Smooth muscle cell (in vitro differentiated cells): ENCODE measurements at regions not wholly inside any gene's neighbourhood (a gene's known extent, or its start where the extent isn't known, plus 50 kb on each side); places are given as distances from the start of the nearest gene placed in this dataset.

Experiments
- DNase-seq: peaks from one replicate; lab custom pipeline; 2025; ENCODE audit not compliant: unreplicated experiment; lab: John Stamatoyannopoulos, UW
- H2AFZ ChIP-seq: fragments of 200-600 bp; sonication (generic); 2 replicates; pipeline ENCODE4 v1.6.0; 2016; ENCODE audit warnings: antibody characterized with exemption, low read depth, mild to moderate bottlenecking
- H3F3A ChIP-seq: fragments of 200-600 bp; sonication (generic); 2 replicates; pipeline ENCODE4 v1.6.0; 2017; ENCODE audit warnings: antibody characterized with exemption, low read depth
- H3K27ac ChIP-seq: fragments of 200-600 bp; sonication (generic); 2 replicates; pipeline ENCODE4 v1.5.1; 2016; ENCODE audit warnings: low read depth, mild to moderate bottlenecking
- H3K27me3 ChIP-seq: fragments of 200-600 bp; sonication (generic); 2 replicates; pipeline ENCODE4 v1.6.1; 2016; ENCODE audit warnings: low read depth, mild to moderate bottlenecking
- H3K36me3 ChIP-seq: fragments of 200-600 bp; sonication (generic); 2 replicates; pipeline ENCODE4 v1.5.1; 2016; ENCODE audit warnings: low read depth
- H3K4me1 ChIP-seq: fragments of 200-600 bp; sonication (generic); 2 replicates; pipeline ENCODE4 v1.5.1; 2016; ENCODE audit warnings: low read depth
- H3K4me2 ChIP-seq: fragments of 200-600 bp; sonication (generic); 2 replicates; pipeline ENCODE4 v1.6.0; 2016; ENCODE audit warnings: mild to moderate bottlenecking
- H3K4me3 ChIP-seq: fragments of 200-600 bp; sonication (generic); 2 replicates; pipeline ENCODE4 v1.5.1; 2016; ENCODE audit warnings: mild to moderate bottlenecking
- H3K79me2 ChIP-seq: fragments of 200-600 bp; sonication (generic); 2 replicates; pipeline ENCODE4 v1.6.0; 2016; ENCODE audit warnings: low read depth, mild to moderate bottlenecking
- H3K9ac ChIP-seq: fragments of 200-600 bp; sonication (generic); 2 replicates; pipeline ENCODE4 v1.6.0; 2016; ENCODE audit warnings: low read depth
- H3K9me3 ChIP-seq: fragments of 200-600 bp; sonication (generic); replicated peaks from 2 replicates; pipeline ENCODE4 v1.5.1; 2016; ENCODE audit warnings: low read depth
- H4K20me1 ChIP-seq: fragments of 200-600 bp; sonication (generic); 2 replicates; pipeline ENCODE4 v1.6.0; 2016; ENCODE audit warnings: low read depth
- CTCF ChIP-seq: fragments of 200-600 bp; sonication (generic); IDR thresholded peaks from 2 replicates; pipeline ENCODE4 v1.5.1; 2017; ENCODE audit warnings: borderline replicate concordance, mild to moderate bottlenecking, antibody characterized with exemption; ENCODE audit not compliant: insufficient read depth, poor library complexity, severe bottlenecking
- WGBS: methylation state at CpG from one replicate; pipeline ENCODE4 v1.1.7; 2016; ENCODE audit warnings: low lambda C conversion rate; 5-methylcytosine and 5-hydroxymethylcytosine counted together

- no peaks in the 10 kb centered on the region for H3K36me3 ChIP-seq
Measured at GRCh38 chr3:106343811-106344210, 475.0 kb upstream of the CBLB start.

GRCh38 chr3:106345353-106346027, 476.7 kb upstream of the CBLB start:
- H3K79me2 ChIP-seq = no peaks in the 10 kb centered on the region
- H2AFZ ChIP-seq = no peak overlapping the region
- no peaks in the 10 kb centered on the region for H4K20me1 ChIP-seq
- peak overlapping the region; percentile 18 for H3K9ac ChIP-seq
- H3K4me2 ChIP-seq = peak overlapping the region; percentile 71
- H3K27me3 ChIP-seq = peaks cover 15% of the 10 kb centered on the region
- H3K4me1 ChIP-seq = peaks cover 5% of the 10 kb centered on the region
- 12% methylated on average over 5 of the region's 5 CpGs for WGBS
- no peak for DNase-seq
- no peaks in the 10 kb centered on the region for H3K36me3 ChIP-seq
- H3K9me3 ChIP-seq = no peaks in the 10 kb centered on the region
- peak overlapping the region; percentile 78 for H3K27ac ChIP-seq
- H3K4me3 ChIP-seq = no peak overlapping the region
- H3F3A ChIP-seq = peaks cover 8% of the 10 kb centered on the region
- TF ChIP-seq CTCF = no peak

More at GRCh38 chr3:106343811-106344210, 475.0 kb upstream of the CBLB start:
- TF ChIP-seq CTCF = no peak
- no peak overlapping the region for H3K4me3 ChIP-seq
- no peaks in the 10 kb centered on the region for H3K79me2 ChIP-seq
- DNase-seq = no peak
- peaks cover 15% of the 10 kb centered on the region for H3K27me3 ChIP-seq
- H3K9me3 ChIP-seq = no peaks in the 10 kb centered on the region
- no peak overlapping the region for H3K27ac ChIP-seq
- H3F3A ChIP-seq = peaks cover 8% of the 10 kb centered on the region
- no peak overlapping the region for H3K9ac ChIP-seq
- H3K4me1 ChIP-seq = peaks cover 5% of the 10 kb centered on the region
- H3K4me2 ChIP-seq = no peak overlapping the region
- H4K20me1 ChIP-seq = no peaks in the 10 kb centered on the region
- no peak overlapping the region for H2AFZ ChIP-seq

- H4K20me1 ChIP-seq = no peaks in the 10 kb centered on the region
- H3K9me3 ChIP-seq = no peaks in the 10 kb centered on the region
- H2AFZ ChIP-seq = no peak overlapping the region
- no peak overlapping the region for H3K27ac ChIP-seq
- H3K4me3 ChIP-seq = no peak overlapping the region
- H3K9ac ChIP-seq = no peak overlapping the region
- H3K4me2 ChIP-seq = no peak overlapping the region
- DNase-seq = no peak
- H3K36me3 ChIP-seq = no peaks in the 10 kb centered on the region
- H3F3A ChIP-seq = peaks cover 8% of the 10 kb centered on the region
- H3K79me2 ChIP-seq = no peaks in the 10 kb centered on the region
- no peak for TF ChIP-seq CTCF
- H3K27me3 ChIP-seq = peaks cover 13% of the 10 kb centered on the region
- H3K4me1 ChIP-seq = peaks cover 5% of the 10 kb centered on the region
Measured at GRCh38 chr3:106347350-106347749, 478.5 kb upstream of the CBLB start.

GRCh38 chr3:106348139-106348690, 479.4 kb upstream of the CBLB start:
- no peak for TF ChIP-seq CTCF
- no peak overlapping the region for H2AFZ ChIP-seq
- 96% methylated on average over 3 of the region's 3 CpGs for WGBS

More at GRCh38 chr3:106348139-106348690, 479.4 kb upstream of the CBLB start:
- Histone ChIP-seq H3K9ac (no peak overlapping the region), H3K4me1 (peaks cover 5% of the 10 kb centered on the region), H3K27me3 (peaks cover 6% of the 10 kb centered on the region), H3K9me3 (no peaks in the 10 kb centered on the region), H3K4me2 (no peak overlapping the region), H3K79me2 (no peaks in the 10 kb centered on the region), H3F3A (peaks cover 8% of the 10 kb centered on the region), H3K36me3 (no peaks in the 10 kb centered on the region), H3K4me3 (no peak overlapping the region), H3K27ac (no peak overlapping the region), H4K20me1 (no peaks in the 10 kb centered on the region)
- DNase-seq = no peak
